Femur (tissue), 1 donor: ENCODE measurements at regions not wholly inside any gene's neighbourhood (a gene's known extent, or its start where the extent isn't known, plus 50 kb on each side); places are given as distances from the start of the nearest gene placed in this dataset.

Experiments
- DNase-seq: peaks from one replicate; pipeline ENCODE4 v3.0.0-alpha.2; 2017

DNA sequence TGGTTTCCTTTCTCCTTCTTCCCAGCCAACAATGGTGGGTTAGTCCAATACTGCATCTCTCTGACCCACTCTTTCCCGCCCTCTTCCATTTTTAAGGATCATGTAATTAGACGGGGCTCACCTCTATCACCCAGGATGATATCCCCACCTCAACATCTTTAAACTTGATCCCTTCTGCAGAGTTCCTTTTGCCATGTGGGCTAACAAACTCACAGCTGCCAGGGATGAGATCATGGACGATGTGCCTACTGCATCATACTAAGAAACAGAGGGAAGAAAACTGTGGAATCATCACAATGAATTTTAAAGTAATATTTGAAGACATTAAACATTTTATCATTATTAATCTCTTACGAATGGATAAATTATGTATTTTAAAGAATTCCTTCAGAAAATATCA, 183.5 kb downstream of the RDH14 start:
- DNase-seq, result no peak

DNA sequence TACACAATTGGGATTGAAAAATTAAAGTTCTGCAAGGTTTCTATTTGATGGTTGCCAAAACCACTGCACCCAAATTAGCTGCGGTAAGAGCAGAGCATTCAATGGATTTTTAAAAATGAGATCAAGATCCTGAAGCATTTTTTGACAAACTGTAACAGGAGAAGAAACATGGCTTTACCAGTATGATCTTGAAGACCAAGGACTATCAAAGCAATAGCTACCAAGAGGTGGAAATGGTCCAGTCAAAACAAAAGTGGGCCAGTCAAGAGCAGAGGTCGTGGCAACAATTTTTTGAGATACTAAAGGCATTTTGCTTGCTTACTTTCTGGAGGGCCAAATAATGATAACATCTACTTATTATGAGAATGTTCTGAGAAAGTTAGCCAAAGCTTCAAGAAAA, 186.8 kb downstream of the RDH14 start:
- DNase-seq, result no peak

DNA sequence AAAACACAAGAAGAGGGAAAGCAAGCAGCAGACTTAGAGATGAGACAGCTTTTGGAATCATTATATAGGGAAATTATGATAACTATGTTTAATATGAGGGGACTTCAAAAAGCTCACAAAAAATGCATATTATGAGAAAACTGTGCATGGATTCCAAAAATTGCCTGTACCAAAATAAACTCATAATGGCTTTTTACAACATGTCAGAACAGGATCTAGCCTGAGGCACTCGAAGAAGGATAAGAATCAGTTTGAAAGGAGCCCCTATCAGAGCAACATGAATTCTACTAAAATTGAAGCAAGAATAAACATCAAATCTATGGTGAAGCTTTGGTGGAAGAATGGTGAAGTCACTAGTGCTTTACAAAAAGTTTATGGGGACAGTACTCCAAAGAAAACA, 187.4 kb downstream of the RDH14 start:
- no peak for DNase-seq

DNA sequence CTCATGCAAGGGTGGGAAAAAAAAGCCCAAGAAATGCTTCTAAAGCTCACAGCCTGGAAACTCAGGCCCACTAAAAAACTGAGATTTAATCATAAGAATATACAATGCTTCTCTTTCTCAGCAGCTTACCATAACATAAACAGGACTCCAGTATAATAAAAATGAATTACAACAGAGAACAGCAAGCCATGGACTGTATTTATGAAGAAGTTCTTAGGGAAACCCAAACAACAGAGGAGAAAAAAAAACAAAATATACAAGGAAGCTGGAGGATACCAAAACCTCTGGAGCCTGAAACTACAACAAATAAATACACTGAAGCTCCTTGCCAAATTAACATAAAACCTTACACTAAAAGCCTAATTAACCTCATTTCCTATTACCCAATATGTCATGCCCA, 187.8 kb downstream of the RDH14 start:
- no peak for DNase-seq

DNA sequence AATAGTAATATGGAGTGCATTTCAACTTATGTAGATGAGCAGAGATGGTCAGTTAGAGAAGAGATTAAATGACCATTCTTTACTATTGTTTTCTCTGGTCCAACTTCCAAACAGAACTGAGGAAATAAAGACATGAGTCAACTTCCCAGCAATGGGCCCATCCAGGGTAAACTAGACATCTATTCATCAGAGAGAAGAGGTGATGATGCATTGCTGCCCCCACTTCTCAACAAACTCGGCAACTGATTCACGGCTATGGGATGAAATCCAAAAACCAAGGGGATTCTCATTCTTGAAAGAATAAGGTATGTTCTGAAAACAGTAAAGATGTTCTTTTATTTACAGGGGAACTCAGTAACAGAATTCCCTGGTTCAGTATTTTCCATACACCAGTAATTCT, 190.7 kb downstream of the RDH14 start:
- no peak for DNase-seq

DNA sequence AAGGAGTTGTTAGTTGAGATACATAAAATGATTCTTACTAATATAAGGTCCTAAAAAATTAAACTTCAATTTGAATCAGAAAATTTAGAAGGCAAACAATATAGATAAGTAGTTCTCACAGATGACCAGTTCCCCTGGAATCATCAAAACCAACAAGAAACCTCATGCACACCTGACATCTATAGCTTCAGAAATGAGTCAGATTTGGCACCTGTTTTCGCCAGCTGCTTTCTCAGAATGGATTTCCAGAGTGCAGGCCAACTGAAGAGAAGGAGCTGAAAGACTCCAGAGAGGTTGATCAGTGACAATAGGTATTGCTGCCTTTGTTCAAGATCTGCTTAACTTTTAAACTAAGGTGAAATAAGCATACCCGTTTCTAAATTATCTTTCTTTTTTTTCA, 192.4 kb downstream of the RDH14 start:
- DNase-seq, result no peak

DNA sequence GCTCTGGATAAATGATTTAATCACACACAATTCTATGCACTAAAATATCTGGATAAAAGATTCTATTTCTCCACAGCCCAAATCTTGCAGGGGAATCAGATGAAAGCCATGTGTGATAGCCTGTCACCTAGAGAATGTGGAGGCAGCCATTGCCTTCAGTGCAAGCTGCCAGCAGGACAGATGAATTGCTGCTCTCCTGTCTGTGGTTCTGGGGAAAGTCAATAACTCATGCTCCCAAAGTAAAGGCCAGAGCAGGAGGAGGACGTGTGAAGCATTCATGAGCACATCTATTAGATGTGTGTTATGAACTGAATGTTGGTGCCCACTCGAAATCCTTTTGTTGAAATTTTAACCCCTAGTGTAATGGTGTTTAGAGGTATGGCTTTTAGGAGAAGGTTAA, 195.1 kb downstream of the RDH14 start:
- no peak for DNase-seq

DNA sequence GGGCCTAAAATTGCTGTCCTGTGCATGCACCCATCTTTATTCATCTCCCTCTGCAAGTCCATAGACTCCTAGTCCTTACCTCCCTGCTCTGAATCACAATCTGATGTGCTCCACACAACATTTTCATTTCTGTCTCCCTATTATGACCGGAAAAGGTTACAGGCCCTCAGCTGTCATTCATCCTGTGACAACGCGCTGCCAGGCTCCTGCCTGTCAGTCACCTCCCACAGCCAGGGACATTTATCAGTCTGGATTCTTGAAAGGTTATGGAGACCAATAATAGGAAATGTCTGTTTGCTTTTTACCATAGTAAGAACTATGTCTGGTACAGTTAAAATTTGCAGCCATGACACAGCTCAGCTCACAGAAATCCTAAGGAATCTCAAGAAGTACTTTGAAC, 197.1 kb downstream of the RDH14 start:
- no peak for DNase-seq

DNA sequence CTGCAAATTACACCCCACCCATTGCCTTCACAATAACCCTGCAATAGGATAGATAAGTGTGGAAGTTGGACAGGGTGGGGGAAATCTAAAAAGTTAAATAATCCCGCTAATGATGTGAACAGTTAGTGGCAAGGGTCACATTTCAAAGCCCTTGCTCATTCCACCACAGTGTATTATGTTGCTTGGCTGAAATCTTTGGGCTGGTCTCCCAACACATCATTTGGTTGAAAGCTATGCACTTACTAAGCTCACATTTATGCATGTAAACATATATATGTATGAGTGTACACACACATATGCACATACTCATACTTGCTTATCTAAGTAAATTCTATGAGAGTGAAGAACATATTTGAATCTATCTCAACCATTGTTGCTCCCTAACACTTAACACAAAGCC, 197.8 kb downstream of the RDH14 start:
- DNase-seq, result no peak

DNA sequence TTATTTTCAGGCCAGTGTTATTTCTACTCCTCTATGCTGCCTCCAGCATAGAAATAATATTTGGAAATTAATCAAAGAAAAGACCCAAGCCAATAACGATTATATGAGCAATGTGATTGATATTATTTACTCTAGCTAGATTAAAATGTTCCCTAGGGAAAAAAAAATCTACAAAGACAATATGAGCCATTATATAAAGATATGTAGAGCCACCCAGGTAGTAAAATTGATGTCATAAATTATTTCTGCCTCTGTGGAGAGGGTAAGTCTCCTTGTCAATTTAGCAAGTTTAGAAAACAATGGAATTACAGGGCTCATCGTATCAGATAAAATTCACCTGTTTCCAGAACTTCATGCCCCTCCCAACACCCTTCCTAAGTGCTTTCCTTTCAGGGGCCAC, 202.9 kb downstream of the RDH14 start:
- DNase-seq, result no peak

DNA sequence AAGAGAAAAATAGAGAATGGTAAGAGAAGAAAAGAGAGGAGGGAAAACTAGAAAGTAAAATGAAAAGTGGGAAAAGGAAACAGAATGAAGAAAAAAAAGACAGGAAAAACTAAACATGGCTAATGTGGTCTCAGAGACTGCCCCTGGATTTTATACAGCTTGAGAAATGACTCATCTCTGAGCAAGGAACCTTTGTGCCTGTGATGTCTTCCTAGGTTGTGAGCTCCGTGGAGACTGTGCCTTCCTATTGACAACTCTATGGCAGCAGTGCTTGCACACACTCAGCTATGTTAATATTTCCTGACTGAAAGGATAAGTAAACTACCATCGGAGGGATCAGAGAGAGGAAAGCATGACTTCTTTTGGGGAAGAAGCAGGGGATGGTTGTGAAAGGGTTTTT, 203.8 kb downstream of the RDH14 start:
- no peak for DNase-seq

DNA sequence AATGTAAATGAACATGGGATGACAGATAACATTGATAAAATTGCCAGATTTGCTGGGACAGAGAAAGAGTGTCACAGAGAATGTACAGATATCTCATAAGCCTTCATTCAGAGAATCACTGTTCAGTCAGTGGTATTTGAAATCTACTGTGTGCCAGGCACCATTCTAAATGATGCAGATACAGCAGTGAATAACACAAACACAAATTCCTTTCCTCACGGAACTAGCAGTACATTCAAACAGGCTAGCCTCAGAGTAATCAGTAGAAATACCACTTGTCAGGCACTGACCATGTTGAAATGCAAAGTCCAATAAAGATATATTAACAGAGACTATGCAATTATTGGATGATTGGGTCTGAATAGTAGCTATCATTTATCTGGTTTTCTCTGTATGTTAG, 211.0 kb downstream of the RDH14 start:
- no peak for DNase-seq

DNA sequence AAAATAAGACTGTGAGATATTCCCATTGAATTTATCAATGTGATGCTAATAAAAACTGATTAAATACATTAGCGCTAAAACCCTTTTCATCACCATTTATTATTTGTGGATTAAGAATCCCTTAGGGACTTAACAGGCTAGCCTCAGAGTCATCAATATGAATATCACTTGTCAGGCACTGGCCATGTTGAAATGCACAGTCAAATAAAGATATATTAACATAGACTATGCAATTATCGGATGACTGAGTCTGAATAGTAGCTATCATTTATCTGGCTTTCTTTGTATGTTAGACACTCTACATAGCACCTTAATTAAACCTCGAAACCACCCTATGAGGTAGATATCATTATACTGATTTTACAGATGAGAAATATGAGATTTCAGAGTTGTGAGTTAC, 213.6 kb downstream of the RDH14 start:
- DNase-seq, result no peak

DNA sequence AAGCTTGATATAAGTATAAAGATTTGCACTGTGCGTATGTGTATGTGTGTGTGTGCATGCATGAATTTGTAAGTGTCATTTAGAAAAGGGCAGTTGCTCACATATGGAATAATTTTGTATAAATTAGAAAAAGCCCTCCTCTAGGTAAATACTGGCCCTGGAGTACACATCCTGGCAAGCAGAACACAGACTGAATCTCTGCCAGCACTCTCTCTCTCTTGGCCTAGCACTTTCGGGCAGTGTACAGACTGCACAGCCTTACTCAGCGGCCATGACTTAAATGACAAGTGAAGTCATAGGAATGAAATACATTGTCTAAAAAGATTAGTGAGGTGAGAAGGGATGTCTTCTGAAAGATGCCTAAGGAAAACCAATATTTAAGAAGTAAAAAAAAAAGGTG, 214.1 kb downstream of the RDH14 start:
- DNase-seq, result no peak

DNA sequence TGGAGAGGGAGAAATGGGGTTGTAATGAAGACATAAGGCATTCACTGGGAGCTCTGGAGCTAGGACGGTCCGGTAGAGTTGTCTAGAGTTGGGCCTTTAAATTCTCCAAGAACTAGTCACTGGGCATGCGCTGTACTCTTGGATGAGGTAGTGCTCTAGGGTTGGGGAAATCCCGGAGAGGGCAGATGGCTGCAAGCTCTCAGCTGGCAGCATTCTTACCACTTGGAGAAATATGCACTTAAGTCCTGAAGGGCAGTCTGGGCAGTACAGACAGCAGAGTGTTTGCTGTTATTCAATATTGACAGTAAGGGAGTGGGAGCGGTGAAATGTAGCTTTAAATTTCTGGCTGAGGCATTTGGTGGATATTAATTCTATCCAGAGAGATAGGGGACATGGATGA, 214.6 kb downstream of the RDH14 start:
- DNase-seq, result no peak

DNA sequence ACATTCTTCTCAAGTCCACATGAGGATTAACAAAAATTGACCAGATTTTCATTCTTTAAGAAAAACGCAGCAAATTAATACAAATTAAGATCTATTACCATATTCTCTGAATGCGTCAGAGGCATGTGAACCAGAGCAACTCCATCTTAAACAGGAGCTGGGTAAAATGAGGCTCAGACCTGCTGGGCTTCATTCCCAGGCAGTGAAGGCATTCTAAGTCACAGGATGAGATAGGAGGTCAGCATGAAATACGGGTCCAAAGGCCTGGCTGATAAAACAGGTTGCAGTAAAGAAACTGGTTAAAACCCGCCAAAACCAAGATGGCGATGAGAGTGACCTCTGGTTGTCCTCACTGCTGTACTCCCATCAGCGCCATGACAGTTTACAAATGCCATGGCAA, 217.6 kb downstream of the RDH14 start:
- DNase-seq, result no peak

DNA sequence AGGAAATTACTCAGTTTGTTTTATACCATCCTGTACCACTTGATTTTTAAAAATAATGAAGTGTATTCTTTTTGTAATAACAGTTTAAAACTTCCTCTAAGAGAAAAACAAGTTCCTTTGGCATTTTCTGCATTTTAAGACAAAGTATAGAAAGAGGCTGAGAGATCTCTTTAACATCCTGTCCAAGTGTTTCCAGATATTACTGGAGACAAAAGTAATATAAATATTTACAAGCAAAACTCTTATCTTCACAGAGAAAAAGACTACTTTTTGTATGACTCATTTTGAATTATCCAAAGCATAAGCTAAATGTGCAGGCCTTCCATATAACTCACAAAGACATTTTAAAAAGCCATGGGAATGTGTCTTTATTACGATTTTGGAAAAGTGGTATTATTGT, 221.1 kb downstream of the RDH14 start:
- DNase-seq, result no peak

DNA sequence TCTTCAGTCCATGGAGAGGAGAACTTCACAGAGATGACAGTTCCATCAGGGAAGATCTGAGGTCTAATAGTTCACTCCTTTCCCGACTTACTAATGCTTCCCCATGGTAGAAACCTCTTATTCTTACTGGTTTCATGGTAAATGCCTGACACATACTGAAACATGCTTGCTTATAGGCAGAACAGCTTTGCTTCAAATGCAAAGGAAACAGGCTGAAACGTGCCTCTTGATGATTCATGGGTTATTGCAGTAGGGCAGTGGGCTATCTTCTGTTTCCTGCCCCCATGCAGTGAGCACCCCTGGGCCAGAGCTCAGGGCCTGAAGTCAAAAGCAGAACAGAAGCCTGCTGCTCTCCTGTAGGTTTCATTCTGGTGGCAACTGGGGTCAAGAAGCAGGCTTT, 223.5 kb downstream of the RDH14 start:
- DNase-seq, result no peak

DNA sequence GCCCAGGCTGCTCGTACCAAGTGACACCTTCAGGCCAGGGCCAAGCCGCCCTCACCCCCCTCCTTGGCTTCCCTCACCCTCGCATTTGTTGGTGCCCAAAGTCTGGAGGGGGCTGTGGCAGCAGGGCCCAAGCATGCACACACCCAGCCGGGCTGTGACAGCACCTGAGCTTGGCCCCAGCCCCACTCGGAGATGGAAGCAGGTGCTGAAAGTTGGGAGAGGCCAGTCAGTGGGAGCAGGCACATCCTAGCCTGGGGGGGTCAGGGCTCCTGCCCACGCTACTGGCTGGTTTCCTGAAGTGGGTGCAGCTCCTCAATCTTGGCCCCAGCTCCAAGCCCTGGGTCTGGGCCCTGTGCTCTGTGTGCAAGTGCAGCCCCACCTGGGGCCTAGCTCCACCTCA, 228.0 kb downstream of the RDH14 start:
- no peak for DNase-seq

DNA sequence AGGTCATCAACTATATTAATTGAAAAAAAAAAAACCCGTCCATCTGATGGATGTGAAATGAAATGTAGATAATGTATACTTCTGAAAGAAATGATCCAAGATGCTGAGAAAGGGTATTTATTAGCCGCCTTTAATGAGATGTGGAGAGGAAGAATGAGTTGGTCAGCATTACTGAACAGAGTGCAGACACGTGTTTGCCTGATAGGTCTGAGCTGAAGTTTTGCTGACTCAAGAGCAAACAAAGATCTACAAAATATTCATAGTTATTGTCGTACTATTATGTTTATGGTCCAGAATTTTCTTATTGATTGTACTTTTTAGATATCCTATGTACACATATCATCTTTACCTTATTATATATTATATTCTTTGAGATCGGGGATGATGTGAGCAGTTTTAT, 235.3 kb downstream of the RDH14 start:
- no peak for DNase-seq

DNA sequence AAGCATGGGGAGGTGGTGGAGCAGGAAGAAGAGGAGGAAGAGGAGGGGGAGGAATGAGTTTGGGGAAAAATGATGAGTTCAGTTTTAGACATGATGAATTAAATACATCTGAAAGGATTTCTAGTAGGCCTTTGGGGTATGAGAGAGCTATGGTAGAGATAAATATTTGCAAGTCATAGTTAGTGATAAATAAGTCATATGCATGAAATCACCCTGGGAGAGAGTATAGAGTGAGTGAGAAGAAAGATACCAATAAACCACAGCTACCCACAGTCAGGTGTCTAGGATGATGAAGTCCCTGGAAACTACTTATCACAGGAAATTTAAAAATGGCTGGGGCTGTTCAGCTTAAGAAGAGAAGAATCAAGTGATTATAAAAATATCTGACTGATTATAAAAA, 240.5 kb downstream of the RDH14 start:
- no peak for DNase-seq

DNA sequence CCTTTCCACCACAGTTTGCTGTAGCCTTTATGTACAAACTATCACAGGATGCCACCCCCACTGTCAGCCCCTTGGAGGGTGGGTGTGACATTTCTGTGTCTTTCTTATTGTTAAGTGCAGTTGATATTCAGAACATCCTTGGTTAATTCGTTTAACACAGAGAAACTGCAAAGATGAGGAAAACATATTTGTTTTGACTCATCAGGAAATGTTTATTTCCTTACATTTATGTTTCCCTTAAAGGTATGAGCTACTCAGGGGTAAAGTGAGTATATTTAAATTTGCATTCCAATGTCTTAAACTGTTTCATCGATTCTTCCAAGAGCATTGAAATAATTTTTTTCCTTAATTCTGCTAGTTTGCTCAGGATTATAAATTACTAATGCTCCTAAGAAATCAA, 243.4 kb downstream of the RDH14 start:
- no peak for DNase-seq

DNA sequence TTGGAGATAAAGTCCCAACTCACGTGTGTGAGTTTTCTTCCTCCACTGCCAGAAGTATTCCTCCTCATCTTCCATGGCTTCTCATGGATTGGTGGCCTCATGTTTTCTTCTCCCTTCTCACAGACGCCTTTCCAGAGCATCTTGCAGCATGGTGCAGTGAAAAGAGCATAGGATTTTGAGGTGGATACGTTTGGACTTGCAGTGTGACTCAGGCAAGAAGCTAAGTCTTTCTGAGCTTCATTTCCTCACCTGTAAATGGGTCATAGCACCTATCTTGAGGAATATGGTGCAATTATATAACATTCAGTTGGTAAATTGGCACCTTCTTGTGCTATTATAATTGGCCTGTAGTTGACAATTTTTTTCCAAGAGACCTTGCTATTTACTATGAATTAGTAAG, 247.6 kb downstream of the RDH14 start:
- DNase-seq, result no peak

DNA sequence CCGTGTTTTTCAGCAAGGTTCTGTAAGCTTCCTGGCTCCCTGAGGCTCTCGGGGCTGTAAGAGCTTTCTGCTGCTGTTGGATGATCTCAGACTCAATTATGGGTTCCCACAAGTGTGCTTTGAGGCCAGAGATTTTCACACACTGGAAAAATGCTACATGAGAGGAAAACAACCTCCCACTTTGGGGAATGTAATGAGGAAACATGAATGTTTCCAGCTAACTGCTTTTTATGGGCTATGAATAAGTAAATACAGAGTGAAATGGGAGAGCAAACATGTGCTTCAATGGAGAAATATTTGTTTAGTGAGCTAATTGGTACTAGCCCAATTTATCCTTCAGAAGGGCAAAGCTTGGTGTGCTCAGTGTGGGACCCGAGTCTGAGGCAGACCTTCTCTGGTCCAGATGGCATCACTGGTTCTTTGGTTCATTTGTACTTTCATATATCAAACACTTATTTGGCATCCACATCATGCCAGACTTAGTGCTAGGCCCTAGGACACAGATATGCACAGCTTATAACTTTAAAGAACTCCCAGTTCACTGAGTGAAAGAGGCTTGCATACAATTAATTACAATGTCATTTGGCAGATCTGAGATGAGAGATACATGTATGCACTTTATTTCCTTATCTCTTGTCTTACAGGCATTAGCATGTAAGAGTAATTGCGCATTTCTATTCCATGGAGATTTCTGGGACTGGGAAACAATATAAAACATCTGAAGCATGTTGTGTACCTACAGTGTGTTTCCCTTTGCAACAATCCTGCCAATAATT, 248.8 kb downstream of the RDH14 start:
- peak; percentile 34 for DNase-seq

DNA sequence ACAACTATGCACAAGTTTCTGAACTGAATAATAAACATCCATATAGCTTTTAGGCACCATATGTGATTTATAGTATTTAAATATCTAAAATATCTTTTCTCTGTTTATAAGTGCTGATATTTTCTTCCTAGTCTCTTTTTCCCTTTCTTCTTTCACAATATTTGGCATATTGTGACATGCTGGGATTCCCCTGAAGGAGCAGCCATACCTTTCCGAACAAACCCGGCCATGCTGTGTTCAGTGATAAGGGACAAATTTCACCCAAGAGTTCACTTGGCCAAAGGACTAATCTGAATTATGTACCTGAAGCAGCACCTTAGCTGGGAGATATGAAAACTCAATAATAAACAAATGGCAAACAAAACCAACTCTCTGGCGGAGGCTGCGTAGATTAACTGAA, 250.8 kb downstream of the RDH14 start:
- DNase-seq, result no peak

DNA sequence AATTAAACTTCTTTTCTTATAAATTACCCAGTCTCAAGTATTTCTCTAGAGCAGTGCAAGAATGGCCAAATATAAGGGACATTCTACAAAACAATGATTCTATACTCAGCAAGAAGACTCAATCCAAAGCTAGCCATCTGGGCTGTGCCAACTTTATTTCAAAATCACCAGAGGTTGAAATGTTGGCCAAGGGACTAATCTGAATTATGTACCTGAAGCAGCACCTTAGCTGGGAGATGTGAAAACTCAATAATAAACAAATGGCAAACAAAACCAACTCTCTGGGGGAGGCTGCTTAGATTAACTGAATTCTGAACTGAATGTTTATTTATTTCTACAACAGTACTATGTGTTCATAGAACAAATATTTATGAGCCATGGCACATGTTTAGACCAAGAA, 251.3 kb downstream of the RDH14 start:
- DNase-seq, result no peak
